Neuron (in vitro differentiated cells): ENCODE measurements at regions not wholly inside any gene's neighbourhood (a gene's known extent, or its start where the extent isn't known, plus 50 kb on each side); places are given as distances from the start of the nearest gene placed in this dataset.

ENCODE experiments used
- H2AFZ ChIP-seq: one replicate; pipeline ENCODE4 v1.6.1; 2013; ENCODE audit warnings: low read depth, mild to moderate bottlenecking, inconsistent platforms, low read length, moderate library complexity
- H3K27me3 ChIP-seq: one replicate; pipeline ENCODE4 v1.6.1; 2013; ENCODE audit warnings: low read length; ENCODE audit not compliant: insufficient read depth
- H3K36me3 ChIP-seq: one replicate; pipeline ENCODE4 v1.6.1; 2013; ENCODE audit warnings: low read length; ENCODE audit not compliant: insufficient read depth
- H3K4me1 ChIP-seq: one replicate; pipeline ENCODE4 v1.6.1; 2013; ENCODE audit warnings: low read length; ENCODE audit not compliant: insufficient read depth
- H3K4me3 ChIP-seq: 2 replicates; pipeline ENCODE4 v1.5.1; 2013; ENCODE audit warnings: mild to moderate bottlenecking, low read length, moderate library complexity
- H3K9me3 ChIP-seq: one replicate; pipeline ENCODE4 v1.6.1; 2013; ENCODE audit warnings: low read length

- Histone ChIP-seq H3K4me3 (no peak overlapping the region), H3K4me1 (peaks cover 7% of the 10 kb centered on the region), H3K9me3 (no peaks in the 10 kb centered on the region), H3K27me3 (no peaks in the 10 kb centered on the region), H2AFZ (no peak overlapping the region), H3K36me3 (no peaks in the 10 kb centered on the region)
Observed at GRCh38 chr6:146901940-146902816, 302.0 kb upstream of the STXBP5 start.

- Histone ChIP-seq H2AFZ (no peak overlapping the region), H3K4me3 (no peak overlapping the region), H3K9me3 (no peaks in the 10 kb centered on the region), H3K27me3 (no peaks in the 10 kb centered on the region), H3K36me3 (no peaks in the 10 kb centered on the region), H3K4me1 (peaks cover 7% of the 10 kb centered on the region)
Observed at GRCh38 chr6:146902846-146903245, 301.4 kb upstream of the STXBP5 start.

GRCh38 chr6:146903451-146903850 is 300.8 kb upstream of the STXBP5 start:
- H3K4me1 ChIP-seq = peaks cover 7% of the 10 kb centered on the region
- H3K4me3 ChIP-seq = no peak overlapping the region
- H3K9me3 ChIP-seq = no peaks in the 10 kb centered on the region

GRCh38 chr6:146904596-146904995 is 299.6 kb upstream of the STXBP5 start:
- no peaks in the 10 kb centered on the region for H3K27me3 ChIP-seq
- H3K4me3 ChIP-seq = no peak overlapping the region
- no peak overlapping the region for H2AFZ ChIP-seq
- no peaks in the 10 kb centered on the region for H3K9me3 ChIP-seq
- no peaks in the 10 kb centered on the region for H3K36me3 ChIP-seq
- peaks cover 7% of the 10 kb centered on the region for H3K4me1 ChIP-seq

More at GRCh38 chr6:146903451-146903850, 300.8 kb upstream of the STXBP5 start:
- H3K27me3 ChIP-seq = no peaks in the 10 kb centered on the region
- no peaks in the 10 kb centered on the region for H3K36me3 ChIP-seq
- H2AFZ ChIP-seq = no peak overlapping the region

- no peaks in the 10 kb centered on the region for H3K36me3 ChIP-seq
- no peaks in the 10 kb centered on the region for H3K27me3 ChIP-seq
- no peak overlapping the region for H3K4me3 ChIP-seq
- H3K9me3 ChIP-seq = no peaks in the 10 kb centered on the region
- no peak overlapping the region for H2AFZ ChIP-seq
- H3K4me1 ChIP-seq = peaks cover 7% of the 10 kb centered on the region
Observed at GRCh38 chr6:146905181-146905704, 299.0 kb upstream of the STXBP5 start.

GRCh38 chr6:146908786-146909185 is 295.4 kb upstream of the STXBP5 start:
- peaks cover 18% of the 10 kb centered on the region for H3K4me1 ChIP-seq
- H3K36me3 ChIP-seq = no peaks in the 10 kb centered on the region
- no peak overlapping the region for H2AFZ ChIP-seq
- H3K4me3 ChIP-seq = no peak overlapping the region
- no peaks in the 10 kb centered on the region for H3K9me3 ChIP-seq
- H3K27me3 ChIP-seq = no peaks in the 10 kb centered on the region

GRCh38 chr6:146909376-146909775 is 294.8 kb upstream of the STXBP5 start:
- Histone ChIP-seq H3K9me3 (no peaks in the 10 kb centered on the region), H3K4me3 (no peak overlapping the region), H3K36me3 (no peaks in the 10 kb centered on the region), H3K27me3 (no peaks in the 10 kb centered on the region), H2AFZ (no peak overlapping the region), H3K4me1 (peaks cover 20% of the 10 kb centered on the region)

- Histone ChIP-seq H3K9me3 (no peaks in the 10 kb centered on the region), H2AFZ (no peak overlapping the region), H3K4me3 (no peak overlapping the region), H3K27me3 (no peaks in the 10 kb centered on the region), H3K4me1 (peaks cover 23% of the 10 kb centered on the region), H3K36me3 (no peaks in the 10 kb centered on the region)
Observed at GRCh38 chr6:146909886-146910285, 294.3 kb upstream of the STXBP5 start.

GRCh38 chr6:146910611-146911010 is 293.6 kb upstream of the STXBP5 start:
- H3K36me3 ChIP-seq = no peaks in the 10 kb centered on the region
- H3K4me3 ChIP-seq = no peak overlapping the region
- peaks cover 27% of the 10 kb centered on the region for H3K4me1 ChIP-seq
- peak overlapping the region; percentile 2 for H2AFZ ChIP-seq
- H3K9me3 ChIP-seq = no peaks in the 10 kb centered on the region
- no peaks in the 10 kb centered on the region for H3K27me3 ChIP-seq

GRCh38 chr6:146911635-146912215 is 292.5 kb upstream of the STXBP5 start:
- no peaks in the 10 kb centered on the region for H3K9me3 ChIP-seq
- H3K27me3 ChIP-seq = no peaks in the 10 kb centered on the region
- H3K36me3 ChIP-seq = no peaks in the 10 kb centered on the region
- H2AFZ ChIP-seq = no peak overlapping the region
- H3K4me3 ChIP-seq = no peak overlapping the region
- peaks cover 30% of the 10 kb centered on the region for H3K4me1 ChIP-seq

GRCh38 chr6:146912730-146913685 is 291.2 kb upstream of the STXBP5 start:
- H3K36me3 ChIP-seq = no peaks in the 10 kb centered on the region
- H3K9me3 ChIP-seq = no peaks in the 10 kb centered on the region

GRCh38 chr6:146913842-146914488 is 290.3 kb upstream of the STXBP5 start:
- Histone ChIP-seq H3K4me3 (peak overlapping the region; percentile 10), H3K27me3 (no peaks in the 10 kb centered on the region), H3K36me3 (no peaks in the 10 kb centered on the region), H3K9me3 (no peaks in the 10 kb centered on the region), H2AFZ (peak overlapping the region; percentile 69), H3K4me1 (peaks cover 30% of the 10 kb centered on the region)

More at GRCh38 chr6:146912730-146913685, 291.2 kb upstream of the STXBP5 start:
- Histone ChIP-seq H3K27me3 (no peaks in the 10 kb centered on the region), H2AFZ (peak overlapping the region; percentile 69), H3K4me1 (peaks cover 30% of the 10 kb centered on the region), H3K4me3 (no peak overlapping the region)
